Activated CD4-positive, CD25-positive, alpha-beta regulatory T cell treated with anti-CD3 and anti-CD28 coated beads, Interleukin-2, amount 50 U/mL, for 72 hours (primary cell): ENCODE measurements at regions not wholly inside any gene's neighbourhood (a gene's known extent, or its start where the extent isn't known, plus 50 kb on each side); places are given as distances from the start of the nearest gene placed in this dataset.

Experiments used
- DNase-seq: peaks from one replicate; pipeline ENCODE4 v3.0.0; 2021

DNA sequence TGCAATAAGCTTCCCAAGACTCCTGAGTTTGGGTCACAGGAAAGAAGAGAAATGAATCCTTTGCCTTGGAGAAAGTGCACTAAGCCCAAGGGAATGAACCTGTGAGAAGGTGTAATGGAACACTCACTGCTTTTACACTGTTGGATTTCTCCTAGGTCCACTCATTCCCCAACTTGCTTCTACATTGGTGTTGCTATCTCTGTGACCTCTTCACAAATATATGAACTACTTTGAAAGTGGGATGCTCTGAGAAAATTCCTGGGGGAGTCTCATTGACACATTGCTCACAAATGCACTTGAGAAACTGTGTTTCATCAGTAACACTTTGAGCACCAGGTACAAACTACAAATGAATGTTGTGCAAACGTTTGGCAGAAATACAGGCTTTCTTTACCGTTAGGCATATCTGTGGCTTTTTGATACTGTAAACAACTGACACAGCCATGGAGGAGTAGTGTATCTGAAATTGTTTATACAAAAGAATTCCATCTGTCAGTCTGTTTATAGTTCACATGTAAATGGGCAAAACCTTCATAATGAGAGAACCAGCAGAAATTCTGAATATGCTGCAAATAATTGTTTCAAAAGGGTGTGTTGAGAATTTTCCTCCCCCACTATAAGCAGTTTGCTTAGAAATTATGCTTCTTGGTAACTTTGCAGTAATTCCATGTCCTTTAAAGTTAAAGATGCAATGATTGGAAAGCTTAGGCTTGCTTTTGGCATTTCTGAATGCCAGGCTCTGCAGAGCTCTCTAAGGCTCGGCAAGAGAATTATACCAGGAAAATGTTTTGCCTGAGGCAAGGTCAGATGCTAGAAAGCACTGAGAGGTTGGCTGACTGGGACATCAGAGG, 348.5 kb upstream of the DDHD1 start:
- no peak for DNase-seq

DNA sequence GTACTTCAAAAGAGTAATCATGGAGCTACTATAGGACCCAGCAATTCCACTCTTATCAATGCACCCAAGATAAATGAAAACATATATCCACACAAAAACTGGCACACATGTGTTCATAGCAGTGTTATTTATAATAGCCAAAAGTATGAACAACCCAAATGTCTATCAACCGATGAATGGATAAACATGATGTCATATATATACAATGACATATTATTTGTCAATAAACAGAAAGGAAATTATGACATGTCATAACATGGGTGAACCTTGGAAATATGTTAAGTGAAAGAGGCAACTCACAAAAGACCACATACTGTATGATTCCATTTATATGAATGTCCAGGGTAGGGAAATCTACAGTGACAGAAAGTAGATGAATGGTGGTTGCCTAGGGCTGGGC, 347.1 kb upstream of the DDHD1 start:
- DNase-seq, result no peak

DNA sequence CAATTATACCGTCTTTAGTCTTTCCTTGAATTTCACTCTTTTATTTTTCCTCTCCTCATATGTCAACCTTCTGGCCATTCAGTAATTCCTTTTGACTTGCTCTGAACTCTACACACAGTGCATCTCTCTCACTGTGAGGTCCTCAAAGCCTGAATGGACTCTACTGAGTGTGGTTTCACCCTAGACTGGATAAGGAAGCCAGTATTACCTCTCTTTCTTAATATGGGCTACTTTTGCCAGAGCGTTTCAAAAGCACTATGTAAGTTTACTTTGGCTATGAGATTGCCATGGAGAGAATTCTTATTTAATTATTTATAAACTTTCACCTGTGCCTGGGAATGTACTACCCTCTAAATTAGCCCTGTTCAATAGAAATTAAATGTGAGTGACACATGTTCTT, 343.5 kb upstream of the DDHD1 start:
- no peak for DNase-seq

DNA sequence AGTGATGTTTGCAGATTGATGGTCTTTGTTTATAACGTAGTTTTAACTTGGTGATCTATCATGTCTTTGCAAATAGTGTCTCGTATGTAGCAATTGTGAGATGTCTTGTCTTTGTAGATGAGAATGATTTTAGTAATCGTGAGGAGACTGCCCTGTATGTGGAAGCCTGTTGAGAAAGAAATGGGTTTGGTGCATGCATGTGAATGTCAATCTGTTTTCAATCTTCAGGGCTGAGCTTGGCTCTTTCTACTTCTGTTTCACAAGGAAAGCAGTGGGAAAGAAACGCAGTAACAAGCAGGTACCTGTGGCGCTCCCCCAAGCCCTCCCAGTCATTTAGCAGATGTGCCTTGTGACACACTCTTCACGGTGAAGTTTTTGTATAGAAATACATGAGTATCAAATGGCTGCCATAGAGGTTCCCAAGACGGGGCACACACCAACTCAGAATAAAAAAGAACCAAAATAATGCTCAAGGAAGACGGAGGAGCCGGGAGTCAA, 342.8 kb upstream of the DDHD1 start:
- no peak for DNase-seq

DNA sequence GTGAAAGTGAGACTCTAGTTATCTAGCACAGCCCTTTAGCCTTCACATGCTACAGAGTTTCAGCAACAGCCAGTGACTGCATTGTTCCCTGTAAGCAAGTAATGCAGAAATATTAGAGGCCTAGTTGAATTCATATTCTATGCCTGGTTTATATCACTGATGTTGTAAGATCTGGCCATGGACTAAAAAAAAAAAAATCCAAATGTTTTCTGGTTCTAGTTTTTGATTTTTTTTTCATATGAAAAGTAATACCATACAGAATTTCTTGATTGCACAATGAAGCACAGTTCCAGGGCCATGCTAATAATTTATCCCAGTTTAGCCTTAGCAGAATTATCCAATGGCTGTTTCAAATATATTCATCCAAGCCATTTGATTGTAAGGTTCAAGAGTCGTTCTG, 341.5 kb upstream of the DDHD1 start:
- DNase-seq, result no peak

DNA sequence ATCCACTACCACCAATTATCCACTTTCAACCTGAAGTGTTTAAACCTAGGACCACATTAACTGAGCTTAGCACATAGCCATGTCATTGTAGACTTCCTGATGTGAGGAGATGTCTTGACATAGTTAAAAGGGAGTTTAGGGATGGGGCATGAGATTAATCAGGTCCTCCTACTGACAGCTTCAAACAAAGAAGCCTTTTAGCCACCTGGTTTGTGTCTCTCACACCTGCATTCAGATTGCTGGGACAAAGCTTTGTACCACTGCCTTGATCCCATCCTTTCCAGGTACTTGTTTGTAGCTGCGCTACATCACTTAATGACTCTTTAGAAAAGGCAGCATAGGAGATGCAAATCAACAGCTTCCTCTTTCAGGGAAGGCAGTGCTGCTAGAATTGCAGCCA, 340.7 kb upstream of the DDHD1 start:
- no peak for DNase-seq

DNA sequence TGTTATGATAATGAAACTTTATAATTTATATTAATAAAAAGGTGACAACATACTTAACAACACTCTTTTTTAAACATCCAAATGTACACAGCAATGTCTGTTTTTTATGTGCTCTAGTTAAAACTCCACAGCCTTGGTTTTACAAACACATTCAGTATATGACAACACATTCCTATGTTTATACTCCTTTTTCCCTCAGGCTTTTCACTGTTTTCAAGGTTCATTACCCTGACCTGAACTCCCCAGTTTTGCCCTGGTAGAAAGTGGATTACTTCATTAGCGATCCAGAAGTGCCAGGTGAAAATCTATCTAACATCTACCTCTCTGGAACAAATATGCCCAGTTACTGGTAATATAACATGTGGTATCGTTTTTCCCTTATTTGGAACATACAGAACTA, 340.2 kb upstream of the DDHD1 start:
- DNase-seq, result no peak

DNA sequence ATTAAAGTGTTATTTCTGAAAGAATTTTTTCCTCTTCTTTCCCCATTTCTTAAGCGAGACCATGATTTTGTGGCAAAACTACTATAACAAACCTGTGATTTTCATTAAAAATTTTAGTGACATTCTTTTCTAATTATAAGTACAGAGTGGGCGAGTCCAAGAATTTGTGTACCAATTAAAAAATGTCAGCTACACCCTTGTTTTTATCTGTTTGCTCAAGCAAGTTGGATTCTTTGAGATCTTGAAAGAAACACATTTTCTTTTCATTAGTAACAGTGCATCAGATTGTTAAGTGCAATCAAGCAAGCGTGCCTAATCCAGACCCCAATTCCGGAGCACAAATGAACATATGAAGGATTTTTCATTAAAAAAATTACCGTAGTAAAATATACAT, 338.8 kb upstream of the DDHD1 start:
- DNase-seq, result no peak

DNA sequence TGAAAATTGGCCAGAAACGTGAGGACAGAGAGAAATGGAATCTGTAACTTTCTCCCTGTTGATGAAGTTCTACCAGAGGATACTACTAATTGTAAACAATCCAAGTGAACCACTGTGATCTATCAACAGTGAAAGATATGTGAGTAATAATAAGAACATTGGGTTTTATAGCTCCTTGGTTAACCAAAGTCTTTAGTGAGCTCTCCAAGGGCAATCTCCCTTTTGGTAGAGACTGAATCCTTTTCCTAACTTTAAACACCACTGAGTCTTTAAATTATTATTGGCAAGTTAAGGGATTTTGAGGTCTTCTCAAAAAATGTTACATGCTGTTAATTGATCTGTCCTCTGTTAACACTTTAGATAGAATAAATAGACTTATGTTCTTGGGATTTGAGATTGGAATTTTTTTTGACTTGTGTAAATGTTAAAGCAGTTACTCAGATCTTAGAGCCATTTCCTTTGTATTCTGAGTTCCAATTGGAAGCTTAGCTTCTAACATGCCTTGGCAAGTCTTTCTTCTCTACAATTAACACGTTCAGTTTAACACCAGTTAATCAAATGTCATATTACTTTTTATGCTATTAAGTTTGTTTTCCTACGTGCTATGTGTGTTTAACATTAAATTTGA, 338.2 kb upstream of the DDHD1 start:
- no peak for DNase-seq

DNA sequence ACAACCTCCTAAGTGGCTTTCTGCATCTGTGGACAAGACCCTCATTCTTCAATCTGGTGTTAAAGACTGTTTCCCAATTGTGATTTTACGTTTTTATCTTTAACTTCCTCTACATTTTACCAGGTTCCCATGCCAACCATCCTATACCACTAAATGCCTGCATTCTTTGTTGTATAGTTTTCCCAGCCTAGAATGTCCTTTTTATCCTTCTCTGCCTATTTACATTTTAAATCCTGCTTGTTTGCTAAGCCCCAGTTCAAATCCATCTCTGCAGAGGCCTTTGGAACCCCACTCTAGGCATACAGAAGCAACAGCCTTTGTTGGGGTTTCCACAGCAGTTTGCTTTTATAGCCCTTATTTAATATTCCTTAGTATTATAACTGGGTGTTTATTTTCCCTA, 325.1 kb upstream of the DDHD1 start:
- no peak for DNase-seq

DNA sequence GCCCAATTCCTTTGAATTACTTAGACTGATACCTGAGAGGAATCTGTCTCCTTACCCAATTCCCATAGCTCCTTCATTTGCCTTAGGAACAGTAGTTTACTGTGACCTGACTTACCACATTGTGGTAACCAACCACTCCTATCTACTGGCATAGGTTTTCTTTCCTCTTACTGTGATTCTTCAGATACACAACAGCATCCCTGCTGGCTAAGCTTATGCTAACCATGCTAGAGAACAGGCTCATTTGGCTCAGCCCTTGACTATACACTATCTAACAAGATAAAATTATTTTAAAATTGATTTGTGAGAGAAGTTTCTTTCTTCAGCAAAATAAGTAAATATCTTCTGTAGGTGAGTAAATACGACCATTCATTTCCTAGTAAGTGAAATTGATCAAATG, 320.4 kb upstream of the DDHD1 start:
- no peak for DNase-seq

DNA sequence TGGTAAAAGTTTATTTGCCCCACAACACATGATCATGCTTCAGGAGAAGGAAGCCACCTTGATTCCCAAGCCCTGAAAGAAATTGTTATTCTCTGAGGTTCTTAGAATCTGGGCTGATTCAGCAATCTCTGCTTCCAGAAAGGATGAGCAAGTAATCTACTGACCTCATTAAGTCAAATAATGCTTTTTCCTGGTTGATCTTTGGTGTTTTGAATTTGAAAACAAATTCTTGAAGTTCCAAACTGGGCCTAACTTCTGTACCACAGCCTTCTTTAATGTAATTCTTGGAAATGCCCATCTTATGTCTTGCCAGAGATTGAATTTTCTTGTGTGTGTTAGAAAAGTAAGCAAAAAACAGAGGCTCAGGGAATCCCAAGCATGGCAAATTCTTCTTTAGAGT, 319.2 kb upstream of the DDHD1 start:
- no peak for DNase-seq

DNA sequence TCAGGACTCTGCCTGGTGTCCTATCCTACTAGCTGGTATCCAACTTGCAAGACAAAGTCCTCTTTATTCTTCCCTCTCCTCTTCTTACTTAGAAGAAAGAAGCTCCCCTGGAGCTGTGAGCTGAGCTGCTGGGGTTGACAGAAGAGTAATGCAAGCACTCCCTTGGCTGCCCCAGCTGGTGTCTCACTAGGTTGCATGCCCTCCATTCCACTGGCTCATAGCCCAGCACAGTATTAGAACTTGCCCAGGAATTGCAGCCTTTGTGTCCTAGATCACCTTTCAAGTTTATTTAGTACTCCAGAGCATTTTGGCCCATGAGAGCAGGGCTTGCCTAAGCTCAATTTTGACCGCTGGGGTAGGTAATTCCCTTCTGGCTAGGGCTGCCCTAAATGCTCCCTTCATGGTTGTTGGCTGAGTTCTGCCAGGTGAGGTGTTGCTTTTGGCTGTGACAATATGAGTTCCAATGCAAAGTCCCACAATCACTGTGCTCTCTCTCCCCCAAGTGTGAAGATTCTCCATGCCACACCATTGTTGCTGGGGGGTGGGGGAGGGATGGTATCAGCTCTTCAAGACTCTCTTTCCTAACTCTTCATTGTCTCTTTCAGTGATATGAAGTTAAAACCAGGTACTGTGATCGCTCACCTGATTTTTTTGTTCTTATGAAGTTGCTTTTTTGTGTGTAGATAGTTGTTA, 317.4 kb upstream of the DDHD1 start:
- no peak for DNase-seq

DNA sequence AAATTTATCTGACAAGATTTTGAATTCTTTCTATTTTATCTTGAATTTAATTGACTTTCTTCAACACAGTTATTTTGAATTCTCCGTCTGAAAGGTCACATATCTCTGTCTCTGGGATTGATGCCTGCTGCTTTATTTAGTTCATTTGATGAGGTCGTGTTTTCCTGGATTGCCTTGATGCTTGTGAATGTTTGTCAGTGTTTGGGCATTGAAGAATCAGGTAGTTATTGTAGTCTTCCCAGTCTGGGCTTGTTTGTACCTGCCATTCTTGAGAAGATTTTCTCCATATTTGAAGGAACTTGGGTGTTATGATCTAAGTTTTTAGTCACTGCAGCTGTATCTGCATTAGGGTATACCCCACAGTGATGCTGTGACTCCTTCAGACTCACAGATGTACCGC, 315.8 kb upstream of the DDHD1 start:
- no peak for DNase-seq

DNA sequence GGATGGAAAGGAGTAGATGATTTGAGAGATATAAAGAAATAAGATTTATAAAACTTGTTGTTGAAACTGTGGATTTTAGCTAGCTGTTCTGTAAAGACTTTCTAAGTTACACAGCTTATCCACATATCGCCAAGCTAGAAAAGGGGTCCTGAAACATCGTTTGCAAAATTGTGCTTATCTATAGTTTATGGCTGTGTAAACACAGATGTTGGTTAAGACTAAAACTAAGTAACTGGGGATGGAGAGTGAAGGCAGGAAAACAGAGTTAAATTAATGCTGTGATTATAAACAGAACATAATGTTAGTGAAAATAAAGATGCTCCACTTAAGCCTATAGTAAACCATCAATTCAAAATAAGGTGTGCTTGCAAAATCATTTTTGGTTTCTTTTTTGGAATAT, 311.3 kb upstream of the DDHD1 start:
- DNase-seq, result no peak

DNA sequence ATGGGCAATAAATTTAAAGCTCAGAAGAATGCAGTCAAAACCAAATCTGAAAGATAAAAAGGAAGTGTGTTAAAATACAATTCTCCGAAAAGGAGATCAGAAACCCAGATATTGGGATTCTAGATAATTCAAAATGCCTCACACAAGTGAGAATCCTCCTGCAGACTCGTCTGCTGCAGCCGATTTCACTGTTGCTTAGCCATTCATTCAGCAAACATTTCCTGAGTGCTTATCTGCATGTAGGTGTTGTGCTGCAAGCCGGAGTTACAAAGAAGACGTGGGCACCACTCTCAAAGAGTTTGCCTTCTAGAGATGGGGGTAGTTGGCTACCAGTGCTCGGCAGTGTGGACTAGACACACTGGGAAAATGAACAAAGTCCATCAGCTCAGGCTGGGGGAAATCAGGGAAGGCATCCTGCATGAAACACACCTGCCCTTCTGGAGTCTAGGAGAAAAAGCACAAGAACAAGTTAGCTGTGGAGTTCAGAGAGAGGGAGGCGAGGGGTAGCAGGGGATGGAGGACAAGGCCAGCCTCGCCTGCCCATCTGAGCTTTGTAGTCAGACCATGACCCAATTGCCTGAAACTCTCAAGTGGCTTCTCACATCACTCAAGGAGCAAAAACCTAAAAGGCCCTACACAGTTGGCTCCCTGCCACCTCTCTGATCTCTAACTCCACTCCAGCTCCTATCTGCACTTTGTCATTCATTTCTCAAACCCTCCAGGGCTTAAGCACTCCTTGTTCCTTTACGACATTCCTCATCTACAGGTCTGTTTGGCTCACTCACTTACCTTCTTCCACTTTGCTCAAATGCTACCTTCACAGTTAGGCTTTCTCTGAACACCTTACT, 310.0 kb upstream of the DDHD1 start:
- DNase-seq, result no peak

DNA sequence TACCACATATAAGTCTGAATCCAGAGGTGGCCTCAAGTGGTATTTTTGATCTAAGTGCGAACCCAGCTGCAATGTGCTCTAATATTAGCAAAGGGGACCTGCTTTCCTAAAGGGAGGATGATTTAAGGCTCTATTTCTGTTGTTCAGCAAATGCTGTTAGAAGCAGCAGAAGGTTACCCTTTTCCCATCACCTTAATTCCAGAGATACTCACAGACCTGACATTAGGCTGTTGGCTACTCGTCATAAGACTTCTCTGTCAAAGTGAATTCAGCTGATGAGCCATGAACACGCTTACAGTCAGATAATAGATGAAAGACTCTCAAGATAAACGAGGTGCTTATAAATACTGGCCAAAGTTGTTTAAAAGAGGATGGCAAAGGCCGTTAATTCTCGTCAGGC, 308.7 kb upstream of the DDHD1 start:
- no peak for DNase-seq

DNA sequence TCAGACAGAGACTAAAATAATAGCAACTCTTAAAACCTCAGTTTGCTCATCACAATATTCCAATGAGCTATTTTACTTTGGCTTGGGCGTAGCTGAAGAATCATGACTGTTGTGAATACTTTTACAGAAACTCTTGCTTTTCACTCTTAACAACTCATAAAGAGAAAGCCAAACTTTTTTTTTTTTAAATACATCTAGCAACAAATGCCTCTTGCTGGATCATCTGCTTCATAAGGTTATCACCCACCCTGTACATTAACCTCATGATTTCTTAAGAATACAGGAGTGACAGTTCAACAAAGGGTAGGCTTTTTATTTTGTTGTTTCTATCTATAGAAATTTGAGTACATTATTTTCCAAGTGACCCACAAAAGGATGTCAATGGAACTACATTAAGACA, 307.4 kb upstream of the DDHD1 start:
- no peak for DNase-seq

DNA sequence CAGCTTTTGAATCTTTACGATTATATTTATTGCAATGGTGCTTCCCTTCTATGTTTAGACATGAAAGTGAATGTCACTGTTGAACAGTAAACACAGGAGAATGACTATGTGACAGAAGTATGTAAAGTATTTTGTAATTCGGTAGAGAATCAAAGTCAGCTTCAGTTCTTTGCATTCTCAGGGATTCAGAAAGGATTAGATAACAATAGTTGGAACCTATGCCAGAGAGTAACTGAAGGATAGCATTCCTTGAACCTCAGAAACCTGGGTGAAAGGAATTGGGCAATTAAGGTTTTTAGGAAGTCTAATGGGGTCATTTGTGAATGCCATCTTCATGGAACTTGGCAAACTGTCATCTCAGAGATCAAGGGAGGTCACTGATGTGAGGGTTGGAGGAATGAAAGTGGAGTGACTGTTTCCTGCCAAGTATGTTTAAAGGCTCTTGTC, 305.3 kb upstream of the DDHD1 start:
- DNase-seq, result no peak

DNA sequence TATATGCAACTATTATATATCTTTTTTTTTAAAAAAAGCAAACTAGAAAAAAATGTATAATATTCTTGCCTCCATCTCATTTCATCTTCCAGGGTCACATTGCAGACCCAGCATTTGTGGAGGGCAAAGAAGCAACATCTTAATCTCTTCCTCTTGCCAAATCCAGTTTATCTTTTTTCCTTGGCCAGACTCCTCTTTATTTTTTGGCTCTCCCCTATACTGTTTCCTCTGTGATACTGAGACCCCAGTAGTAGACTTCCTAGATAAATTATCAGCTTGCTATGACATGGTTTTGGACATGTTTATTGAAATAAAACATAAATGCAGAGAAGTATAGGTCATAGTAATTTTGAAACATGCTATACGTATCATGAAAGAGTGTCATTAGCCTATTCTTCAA, 303.8 kb upstream of the DDHD1 start:
- DNase-seq, result no peak

DNA sequence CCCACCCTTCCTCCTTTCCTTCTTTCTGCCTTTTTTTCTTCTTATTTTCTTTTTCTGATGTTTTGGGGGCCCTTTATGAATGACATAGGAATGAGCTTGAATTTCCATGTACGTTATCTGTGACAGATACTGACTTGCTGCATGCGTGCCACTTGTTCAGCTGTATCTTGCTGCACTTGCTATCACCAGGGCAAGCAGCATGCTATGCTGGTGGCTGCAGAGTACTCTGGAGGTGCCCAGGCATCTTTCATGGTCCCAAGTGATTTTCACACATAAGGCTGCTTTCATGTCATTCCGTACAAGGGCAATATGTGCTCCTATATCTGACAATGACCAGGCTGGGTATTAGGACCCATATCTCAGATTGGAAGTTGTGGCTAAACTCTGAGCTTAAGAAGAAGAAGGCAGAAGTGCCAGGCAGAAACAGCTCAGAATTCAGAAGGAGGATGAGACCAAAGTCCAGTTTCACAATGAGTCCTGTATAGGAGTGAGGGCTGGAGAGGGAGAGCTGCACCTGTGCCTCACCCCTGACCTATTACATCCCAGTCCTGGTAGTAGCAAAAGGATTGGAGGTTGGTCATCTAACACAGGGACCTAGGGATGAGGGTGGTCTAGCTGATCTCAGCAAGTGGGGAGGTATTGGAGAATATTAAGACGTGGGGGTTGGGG, 299.0 kb upstream of the DDHD1 start:
- no peak for DNase-seq

DNA sequence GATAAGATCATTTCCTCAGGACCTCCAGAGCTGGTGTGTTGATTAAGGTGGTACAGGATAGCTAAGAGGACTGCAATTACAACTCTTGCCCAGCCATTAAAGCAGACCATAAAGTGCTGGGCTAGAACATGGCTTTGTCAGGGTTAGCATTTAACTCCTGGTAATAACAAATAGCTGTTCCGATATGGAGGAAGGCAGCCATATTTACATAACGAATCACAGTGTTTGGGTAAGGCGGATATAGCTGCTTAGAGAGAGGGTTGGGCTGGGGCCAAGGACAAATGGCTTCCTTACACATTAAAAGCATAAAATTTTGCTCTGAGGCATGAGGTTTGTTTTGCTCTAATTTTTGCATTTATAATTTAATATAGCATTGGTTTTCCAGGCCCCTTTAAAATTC, 297.7 kb upstream of the DDHD1 start:
- no peak for DNase-seq

DNA sequence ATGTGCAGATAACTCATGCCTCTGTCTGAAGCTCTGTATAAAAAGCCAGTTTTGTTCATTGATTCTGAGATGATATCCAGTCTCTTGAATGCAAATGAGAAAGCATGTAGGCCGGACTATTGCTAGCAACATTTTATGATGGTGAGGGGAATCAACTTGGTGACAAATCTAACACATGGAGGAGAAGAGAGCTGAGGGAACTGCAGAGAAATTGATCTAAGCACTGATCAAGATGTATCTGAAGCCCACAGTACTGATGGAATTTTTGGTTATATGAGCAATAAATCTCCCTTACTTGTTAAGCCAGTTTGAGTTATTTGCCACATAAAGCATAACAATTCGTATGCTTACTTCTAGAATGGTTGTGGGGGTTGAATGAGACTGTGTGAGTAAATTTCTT, 295.6 kb upstream of the DDHD1 start:
- no peak for DNase-seq
